Activated naive CD4-positive, alpha-beta T cell treated with anti-CD3 and anti-CD28 coated beads, Interleukin-2, amount 50 U/mL, for 72 hours (primary cell): ENCODE measurements at regions not wholly inside any gene's neighbourhood (a gene's known extent, or its start where the extent isn't known, plus 50 kb on each side); places are given as distances from the start of the nearest gene placed in this dataset.

Experiments
- ATAC-seq, 2 donors: fragments of 150-1000 bp; cut with Tn5 transposase; 2 replicates each; pipeline ENCODE4 v1.10.0; 2021; ENCODE audit warnings: mild to moderate bottlenecking in 2 of 2, moderate library complexity in 2 of 2
- DNase-seq, 2 donors: peaks; one replicate each; pipeline ENCODE4 v3.0.0; 2021 to 2022; ENCODE audit warnings: low spot score in 2 of 2
- H3K27ac Mint-ChIP-seq, 2 donors: one replicate each; pipeline ENCODE4 v1.8.0; 2022; ENCODE audit warnings: mild to moderate bottlenecking in 2 of 2, mixed read lengths in 2 of 2
- H3K36me3 Mint-ChIP-seq, 2 donors: one replicate each; pipeline ENCODE4 v1.8.0; 2022; ENCODE audit warnings: mixed read lengths in 2 of 2
- H3K9me3 Mint-ChIP-seq, 2 donors: one replicate each; pipeline ENCODE4 v1.8.0; 2022; ENCODE audit warnings: mixed read lengths in 2 of 2

DNA sequence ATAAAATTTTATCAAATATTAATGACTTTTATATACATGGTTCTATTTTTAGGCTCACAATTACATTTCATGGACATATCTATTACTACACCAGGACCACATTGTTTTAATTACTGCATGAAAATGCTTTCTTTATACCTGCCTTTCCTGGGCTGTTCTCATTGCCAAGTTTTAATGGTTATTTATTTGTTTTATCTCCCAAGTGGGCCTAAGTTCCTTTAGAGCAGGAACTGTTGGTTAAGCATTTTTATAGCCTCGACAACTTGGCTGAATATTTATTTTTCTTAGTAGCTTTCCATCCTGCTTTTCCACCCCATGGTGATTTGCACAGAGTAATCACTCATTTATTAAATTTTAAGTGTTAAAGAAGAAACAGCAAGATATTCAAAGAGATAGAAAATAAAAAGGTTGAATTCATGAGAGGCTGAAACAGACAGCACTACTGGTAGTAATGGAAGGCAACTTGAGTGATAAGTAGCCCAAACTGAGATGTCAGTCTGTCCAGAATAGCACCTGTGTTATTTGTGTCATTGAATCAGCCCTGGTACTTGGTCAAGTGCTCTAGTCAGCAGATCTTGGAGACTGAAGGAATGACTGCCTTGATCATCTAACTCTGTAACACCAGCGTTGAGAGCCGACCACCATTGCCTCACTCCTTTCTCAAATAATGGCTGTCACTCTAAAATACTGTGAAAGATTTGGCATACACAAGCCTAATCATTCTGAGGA, 119.1 kb upstream of the EGLN3 start:
- ATAC-seq, result no peak

GRCh38 chr14:34067587-34067986, 116.7 kb upstream of the EGLN3 start:
- ATAC-seq, result no peak
- peaks cover 2 to 10% of the 10 kb centered on the region in 2 donors for H3K9me3 Mint-ChIP-seq
- H3K36me3 Mint-ChIP-seq, result no peaks in the 10 kb centered on the region
- H3K27ac Mint-ChIP-seq, result no peak overlapping the region
- no peak for DNase-seq

More for the DNA sequence above, 119.1 kb upstream of the EGLN3 start:
- DNase-seq, result no peak
- Mint-ChIP-seq H3K27ac (no peak overlapping the region), H3K9me3 (peaks cover 7 to 13% of the 10 kb centered on the region in 2 donors), H3K36me3 (no peaks in the 10 kb centered on the region)

DNA sequence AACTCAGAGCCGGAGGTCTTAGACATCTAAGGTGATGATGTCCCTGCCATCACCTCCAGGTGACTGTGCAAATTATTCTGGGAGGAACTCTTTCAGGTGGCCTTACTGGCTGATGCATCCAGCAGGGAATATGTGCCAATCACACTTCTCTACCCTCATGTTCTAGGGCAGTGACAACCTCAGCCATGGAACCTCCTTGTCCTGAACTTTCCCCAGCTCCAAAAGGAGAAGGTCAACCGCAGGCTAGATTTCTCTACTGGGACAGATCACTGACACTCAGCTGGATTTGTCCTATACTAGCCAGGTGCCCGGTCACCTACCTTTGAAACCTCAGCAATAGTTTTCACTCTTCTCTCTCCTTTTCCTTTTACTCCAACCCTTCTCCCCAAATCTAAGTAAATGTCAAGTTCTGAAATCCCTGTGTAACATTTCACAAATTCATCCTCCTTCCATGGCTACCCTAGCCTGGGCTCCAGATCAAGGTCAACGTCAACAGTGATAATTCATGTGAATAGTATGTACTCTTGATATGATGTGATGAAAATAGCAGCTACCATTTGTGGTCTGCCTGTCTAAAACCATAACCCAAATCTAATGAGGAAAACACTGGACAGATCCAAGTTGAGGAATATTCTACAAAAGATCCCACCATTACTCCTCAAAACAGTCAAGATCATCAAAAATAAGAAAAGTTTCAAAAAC, 115.0 kb upstream of the EGLN3 start:
- Mint-ChIP-seq H3K9me3 (no peaks in the 10 kb centered on the region), H3K36me3 (peaks cover 0 to 6% of the 10 kb centered on the region in 2 donors), H3K27ac (no peak overlapping the region)
- DNase-seq, result no peak
- ATAC-seq, result no peak

DNA sequence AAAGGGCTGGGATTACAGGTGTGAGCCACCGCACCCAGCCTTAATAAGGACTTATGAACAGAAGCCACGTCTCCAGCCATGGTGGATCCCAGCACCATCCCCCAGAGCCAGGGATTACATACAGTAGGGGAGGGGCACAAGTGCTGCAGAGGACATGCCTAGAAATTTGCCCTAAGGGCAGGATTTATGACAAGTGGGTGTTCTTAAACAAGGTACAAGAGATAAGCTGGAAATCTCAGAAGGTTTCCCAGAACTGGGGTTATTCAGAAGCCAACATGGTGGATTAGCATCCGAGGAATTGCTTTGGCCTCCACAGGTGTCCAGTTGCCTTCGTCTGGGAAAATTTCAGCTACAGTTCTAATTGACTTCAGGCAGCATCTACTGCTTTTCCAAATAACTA, 114.4 kb upstream of the EGLN3 start:
- Mint-ChIP-seq H3K9me3 (no peaks in the 10 kb centered on the region), H3K27ac (no peak overlapping the region), H3K36me3 (peaks cover 0 to 11% of the 10 kb centered on the region in 2 donors)
- no peak for DNase-seq
- no peak for ATAC-seq

GRCh38 chr14:34064349-34064748, 113.5 kb upstream of the EGLN3 start:
- H3K36me3 Mint-ChIP-seq, result peaks cover 0 to 11% of the 10 kb centered on the region in 2 donors
- ATAC-seq (no peak), DNase-seq (no peak)
- no peak overlapping the region for H3K27ac Mint-ChIP-seq
- H3K9me3 Mint-ChIP-seq, result no peaks in the 10 kb centered on the region

DNA sequence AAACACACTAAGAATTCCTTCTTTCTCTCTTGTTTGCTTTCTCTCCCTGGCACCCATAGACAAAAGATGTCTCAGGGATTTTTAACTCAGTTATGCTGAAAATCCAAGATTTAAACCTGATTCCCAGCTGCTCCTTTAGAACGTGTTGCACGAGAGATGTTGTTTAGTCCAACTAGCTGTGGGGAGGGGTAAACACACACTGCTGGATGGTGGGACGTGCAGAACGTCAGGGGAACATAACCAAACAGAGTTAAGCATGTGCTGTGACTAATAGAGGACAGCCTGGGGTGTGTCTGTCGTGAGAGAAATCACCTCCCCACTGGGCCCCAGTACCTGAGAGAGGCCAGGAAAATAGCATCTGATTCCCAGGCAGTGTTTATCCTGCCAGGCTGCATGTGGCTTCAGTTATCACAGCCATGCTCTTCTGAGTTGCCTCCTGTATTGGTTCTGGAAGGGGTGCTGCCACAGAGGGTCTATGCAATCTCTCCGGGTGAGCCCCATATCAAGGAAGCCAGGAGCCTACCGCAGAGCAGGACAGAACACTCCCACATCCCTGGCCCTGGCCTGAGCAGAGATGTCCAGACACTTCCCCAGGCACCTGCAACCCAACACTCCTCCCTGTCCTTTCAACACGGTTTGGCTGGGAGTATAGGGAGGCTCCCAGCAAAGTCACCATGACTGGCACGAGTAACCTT, 112.7 kb upstream of the EGLN3 start:
- ATAC-seq (no peak), DNase-seq (no peak)
- Mint-ChIP-seq H3K27ac (no peak overlapping the region), H3K36me3 (peaks cover 0 to 11% of the 10 kb centered on the region in 2 donors), H3K9me3 (no peaks in the 10 kb centered on the region)

DNA sequence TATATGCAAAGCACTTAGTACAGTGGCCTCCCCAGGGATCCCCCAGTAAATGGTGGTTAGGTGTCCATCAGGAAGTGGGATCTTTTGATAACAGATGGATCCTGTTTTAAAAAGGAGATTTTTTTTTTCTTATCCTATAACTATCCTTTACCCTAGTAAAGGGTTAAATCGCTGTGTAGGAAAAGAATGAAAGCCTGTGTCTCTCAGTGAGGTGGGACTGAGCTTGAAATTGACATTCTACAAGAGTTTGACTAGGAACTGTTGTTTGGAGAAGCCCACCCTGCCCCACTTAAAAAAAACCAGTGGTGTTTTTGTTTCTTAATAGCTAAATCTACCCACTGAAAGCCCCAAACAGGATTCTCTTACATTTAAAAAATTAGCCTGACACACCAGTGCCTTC, 112.2 kb upstream of the EGLN3 start:
- Mint-ChIP-seq H3K27ac (no peak overlapping the region), H3K9me3 (no peaks in the 10 kb centered on the region), H3K36me3 (peaks cover 0 to 11% of the 10 kb centered on the region in 2 donors)
- no peak for DNase-seq
- no peak for ATAC-seq

DNA sequence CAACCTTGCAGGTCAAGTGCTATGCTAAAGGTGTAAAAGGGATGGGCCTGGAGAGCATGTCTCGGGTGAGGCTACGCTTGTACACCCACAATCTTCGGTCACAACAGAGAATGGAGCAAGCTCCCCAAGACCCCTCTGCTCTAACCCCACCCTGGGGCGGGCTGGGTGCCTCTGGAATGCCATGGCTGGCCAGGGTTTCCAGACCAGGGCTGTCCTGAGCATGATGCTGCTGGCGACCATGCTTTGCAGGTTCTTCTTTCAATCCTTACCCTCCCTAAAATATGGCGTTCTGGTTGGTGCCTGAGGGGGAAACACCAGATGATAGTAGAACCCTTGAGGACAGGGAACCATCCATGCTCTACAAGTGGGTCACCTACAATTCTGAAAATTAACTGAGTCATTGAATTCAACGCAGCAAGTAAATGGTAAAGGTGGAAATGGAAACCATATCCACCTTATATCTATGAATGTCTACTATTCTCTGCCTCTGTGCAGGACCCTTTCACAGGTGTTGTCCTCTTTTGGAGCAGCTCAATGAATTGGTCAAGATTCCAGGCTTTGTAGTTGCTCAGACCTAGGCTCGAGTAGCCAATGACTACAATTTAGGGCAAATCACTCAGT, 111.6 kb upstream of the EGLN3 start:
- DNase-seq (no peak), ATAC-seq (no peak)
- no peak overlapping the region for H3K27ac Mint-ChIP-seq
- no peaks in the 10 kb centered on the region for H3K9me3 Mint-ChIP-seq
- H3K36me3 Mint-ChIP-seq, result peaks cover 0 to 11% of the 10 kb centered on the region in 2 donors

GRCh38 chr14:34060651-34060999, 109.8 kb upstream of the EGLN3 start:
- ATAC-seq (peak; percentile 13 to 40), DNase-seq (no peak)
- Mint-ChIP-seq H3K9me3 (no peaks in the 10 kb centered on the region), H3K36me3 (peaks cover 0 to 11% of the 10 kb centered on the region in 2 donors), H3K27ac (peak overlapping the region in 1 of 2 donors; percentile 74)

GRCh38 chr14:34059925-34060650, 109.2 kb upstream of the EGLN3 start:
- ATAC-seq (peak; percentile 95), DNase-seq (peak; percentile 55 to 58)
- Mint-ChIP-seq H3K36me3 (peaks cover 0 to 11% of the 10 kb centered on the region in 2 donors), H3K9me3 (no peaks in the 10 kb centered on the region), H3K27ac (peak overlapping the region; percentile 74 to 78)

- peaks cover 0 to 11% of the 10 kb centered on the region in 2 donors for H3K36me3 Mint-ChIP-seq
- peak overlapping the region in 1 of 2 donors; percentile 78 for H3K27ac Mint-ChIP-seq
- H3K9me3 Mint-ChIP-seq, result no peaks in the 10 kb centered on the region
- ATAC-seq, result no peak
- no peak for DNase-seq
Measured at GRCh38 chr14:34059037-34059924, 108.4 kb upstream of the EGLN3 start.

GRCh38 chr14:34058510-34058909, 107.6 kb upstream of the EGLN3 start:
- peaks cover 0 to 17% of the 10 kb centered on the region in 2 donors for H3K36me3 Mint-ChIP-seq
- no peaks in the 10 kb centered on the region for H3K9me3 Mint-ChIP-seq
- ATAC-seq, result no peak
- DNase-seq, result no peak
- no peak overlapping the region for H3K27ac Mint-ChIP-seq

DNA sequence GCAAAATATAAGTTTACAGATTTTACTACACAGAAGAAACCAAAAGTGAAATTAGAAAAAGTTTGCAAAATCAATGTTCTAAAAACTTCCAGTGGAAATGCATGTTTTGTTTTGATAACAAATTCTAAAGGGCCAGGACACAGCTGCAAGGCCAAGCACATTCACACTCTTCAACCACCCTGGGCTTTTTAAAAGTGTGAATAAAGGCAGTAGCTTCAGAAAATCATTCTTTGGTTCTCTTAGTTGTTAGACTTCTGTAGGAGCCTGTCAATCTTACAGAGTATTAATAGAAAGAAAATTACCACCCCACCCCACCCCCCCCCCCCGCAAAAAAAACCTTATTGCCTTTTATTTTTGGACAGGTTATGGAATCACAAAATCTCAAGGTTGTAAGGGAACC, 105.2 kb upstream of the EGLN3 start:
- Mint-ChIP-seq H3K36me3 (peaks cover 0 to 13% of the 10 kb centered on the region in 2 donors), H3K9me3 (peaks cover 0 to 5% of the 10 kb centered on the region in 2 donors), H3K27ac (no peak overlapping the region)
- ATAC-seq (no peak), DNase-seq (no peak)

DNA sequence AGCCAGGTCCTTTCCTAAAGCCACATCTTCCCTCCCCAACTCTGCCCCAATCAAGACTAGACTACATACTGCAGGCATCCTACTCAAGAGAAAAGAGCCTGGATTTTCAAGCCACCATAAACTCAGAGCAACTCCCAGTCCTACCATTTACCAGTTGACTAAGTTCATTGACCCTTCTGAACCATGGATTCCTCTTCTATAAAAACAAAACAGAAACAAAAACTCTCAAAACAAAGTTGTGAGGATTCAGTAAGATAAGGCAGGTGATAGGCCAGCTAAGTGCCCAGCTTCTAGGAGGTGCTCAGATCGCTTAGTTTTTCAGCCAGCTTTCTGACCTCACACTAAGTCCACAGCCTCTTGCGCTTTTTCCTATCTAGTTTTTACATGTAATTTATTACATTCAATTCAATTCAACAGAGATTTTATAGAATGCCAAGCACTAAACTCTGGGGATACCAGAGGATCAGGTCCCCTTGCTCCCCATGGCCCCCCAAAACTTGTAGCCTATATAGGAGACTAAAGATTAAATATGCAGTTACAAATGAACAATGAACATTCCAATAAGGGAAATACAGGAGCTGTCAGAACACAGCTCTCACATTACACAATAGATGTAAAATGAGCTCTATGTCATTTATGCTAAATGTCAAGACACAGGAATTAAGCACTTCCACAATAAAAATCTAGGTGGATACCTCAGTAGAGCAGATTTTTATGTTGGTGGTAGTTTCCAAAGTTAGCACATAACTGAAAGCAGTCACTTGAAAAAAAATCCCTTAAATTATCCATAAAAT, 104.5 kb upstream of the EGLN3 start:
- no peak for ATAC-seq
- no peak for DNase-seq
- no peak overlapping the region for H3K27ac Mint-ChIP-seq
- peaks cover 0 to 11% of the 10 kb centered on the region in 2 donors for H3K36me3 Mint-ChIP-seq
- H3K9me3 Mint-ChIP-seq, result peaks cover 0 to 12% of the 10 kb centered on the region in 2 donors

GRCh38 chr14:34053666-34054065, 102.8 kb upstream of the EGLN3 start:
- DNase-seq (no peak), ATAC-seq (no peak)
- no peak overlapping the region for H3K27ac Mint-ChIP-seq
- peaks cover 0 to 17% of the 10 kb centered on the region in 2 donors for H3K9me3 Mint-ChIP-seq
- peaks cover 0 to 18% of the 10 kb centered on the region in 2 donors for H3K36me3 Mint-ChIP-seq
